ENCODE measurements at regions not wholly inside any gene's neighbourhood (a gene's known extent, or its start where the extent isn't known, plus 50 kb on each side); places are given as distances from the start of the nearest gene placed in this dataset.
"Not testable (repeated sequence)": the region's sequence is repeated elsewhere in the genome, so short reads cannot be mapped to it uniquely, and the experiment has no call there.

GRCh38 chr1:168837230-168837629 is 108.2 kb upstream of the DPT start:
- H3K27me3 ChIP-seq (ENCODE audit: insufficient read depth, low read length); H3K27ac ChIP-seq (ENCODE audit: low read depth, low read length); H3K36me3 ChIP-seq (ENCODE audit: insufficient read depth, low read length); H3K9ac ChIP-seq (ENCODE audit: low read depth, low read length); H3K4me3 ChIP-seq (ENCODE audit: low read length); H3K9me3 ChIP-seq (ENCODE audit: insufficient read depth, low read depth, low read length): not testable (repeated sequence)
- peaks cover 11% of the 10 kb centered on the region; the same call in 1 of the 2 replicates for H3K4me1 ChIP-seq (ENCODE audit: insufficient read depth, low read length)
- WGBS, result 95% methylated on average over 30 of the region's 30 CpGs

GRCh38 chr1:168842306-168842705 is 113.3 kb upstream of the DPT start:
- 98% methylated on average over 1 of the region's 1 CpG for WGBS
- no peaks in the 10 kb centered on the region for H3K9me3 ChIP-seq (ENCODE audit: insufficient read depth, low read depth, low read length)
- no peaks in the 10 kb centered on the region for H3K27me3 ChIP-seq (ENCODE audit: insufficient read depth, low read length)

GRCh38 chr1:168842916-168843315 is 113.9 kb upstream of the DPT start:
- no peak overlapping the region; the same call in 1 of the 2 replicates for H3K27ac ChIP-seq (ENCODE audit: low read depth, low read length)
- no peaks in the 10 kb centered on the region for H3K27me3 ChIP-seq (ENCODE audit: insufficient read depth, low read length)
- H3K36me3 ChIP-seq (ENCODE audit: insufficient read depth, low read length), result no peaks in the 10 kb centered on the region
- no peak overlapping the region for H3K4me3 ChIP-seq (ENCODE audit: low read length)
- H3K9me3 ChIP-seq (ENCODE audit: insufficient read depth, low read depth, low read length), result no peaks in the 10 kb centered on the region
- H3K9ac ChIP-seq (ENCODE audit: low read depth, low read length), result no peak overlapping the region
- WGBS, result 83% methylated on average over 1 of the region's 2 CpGs
- no peaks in the 10 kb centered on the region for H3K4me1 ChIP-seq (ENCODE audit: insufficient read depth, low read length)

More at GRCh38 chr1:168842306-168842705, 113.3 kb upstream of the DPT start:
- Histone ChIP-seq H3K4me3 (ENCODE audit: low read length) (no peak overlapping the region), H3K9ac (ENCODE audit: low read depth, low read length) (no peak overlapping the region), H3K4me1 (ENCODE audit: insufficient read depth, low read length) (no peaks in the 10 kb centered on the region), H3K27ac (ENCODE audit: low read depth, low read length) (no peak overlapping the region; the same call in 1 of the 2 replicates), H3K36me3 (ENCODE audit: insufficient read depth, low read length) (no peaks in the 10 kb centered on the region)

GRCh38 chr1:168843401-168843800 is 114.4 kb upstream of the DPT start:
- H3K27ac ChIP-seq (ENCODE audit: low read depth, low read length), result no peak overlapping the region
- 91% methylated on average over 3 of the region's 4 CpGs for WGBS
- no peaks in the 10 kb centered on the region for H3K9me3 ChIP-seq (ENCODE audit: insufficient read depth, low read depth, low read length)
- H3K36me3 ChIP-seq (ENCODE audit: insufficient read depth, low read length), result no peaks in the 10 kb centered on the region
- H3K27me3 ChIP-seq (ENCODE audit: insufficient read depth, low read length), result no peaks in the 10 kb centered on the region
- no peak overlapping the region for H3K4me3 ChIP-seq (ENCODE audit: low read length)
- H3K9ac ChIP-seq (ENCODE audit: low read depth, low read length), result no peak overlapping the region
- no peaks in the 10 kb centered on the region for H3K4me1 ChIP-seq (ENCODE audit: insufficient read depth, low read length)

GRCh38 chr1:168843950-168844349 is 114.9 kb upstream of the DPT start:
- H3K36me3 ChIP-seq (ENCODE audit: insufficient read depth, low read length), result no peaks in the 10 kb centered on the region
- H3K9me3 ChIP-seq (ENCODE audit: insufficient read depth, low read depth, low read length), result no peaks in the 10 kb centered on the region
- H3K27ac ChIP-seq (ENCODE audit: low read depth, low read length), result no peak overlapping the region
- 89% methylated on average over 2 of the region's 2 CpGs for WGBS
- no peaks in the 10 kb centered on the region for H3K4me1 ChIP-seq (ENCODE audit: insufficient read depth, low read length)
- no peak overlapping the region for H3K9ac ChIP-seq (ENCODE audit: low read depth, low read length)
- H3K4me3 ChIP-seq (ENCODE audit: low read length), result no peak overlapping the region
- H3K27me3 ChIP-seq (ENCODE audit: insufficient read depth, low read length), result no peaks in the 10 kb centered on the region

- H3K36me3 ChIP-seq (ENCODE audit: insufficient read depth, low read length), result no peaks in the 10 kb centered on the region
- H3K9me3 ChIP-seq (ENCODE audit: insufficient read depth, low read depth, low read length), result no peaks in the 10 kb centered on the region
- WGBS, result 89% methylated on average over 2 of the region's 2 CpGs
- no peaks in the 10 kb centered on the region for H3K27me3 ChIP-seq (ENCODE audit: insufficient read depth, low read length)
- no peak overlapping the region for H3K9ac ChIP-seq (ENCODE audit: low read depth, low read length)
- H3K27ac ChIP-seq (ENCODE audit: low read depth, low read length), result no peak overlapping the region
- no peak overlapping the region for H3K4me3 ChIP-seq (ENCODE audit: low read length)
- H3K4me1 ChIP-seq (ENCODE audit: insufficient read depth, low read length), result peaks cover 6% of the 10 kb centered on the region; the same call in 1 of the 2 replicates
These were observed 116.1 kb upstream of the DPT start for GRCh38 chr1:168845140-168845539.

- WGBS, result 89% methylated on average over 3 of the region's 3 CpGs
- peaks cover 6% of the 10 kb centered on the region; the same call in 1 of the 2 replicates for H3K4me1 ChIP-seq (ENCODE audit: insufficient read depth, low read length)
- no peaks in the 10 kb centered on the region for H3K9me3 ChIP-seq (ENCODE audit: insufficient read depth, low read depth, low read length)
These were observed 119.0 kb upstream of the DPT start for GRCh38 chr1:168848051-168848450.

GRCh38 chr1:168861421-168862004 is 132.5 kb upstream of the DPT start:
- H3K9ac ChIP-seq (ENCODE audit: low read depth, low read length), result no peak overlapping the region
- H3K27ac ChIP-seq (ENCODE audit: low read depth, low read length), result no peak overlapping the region
- H3K36me3 ChIP-seq (ENCODE audit: insufficient read depth, low read length), result no peaks in the 10 kb centered on the region
- no peak overlapping the region for H3K4me3 ChIP-seq (ENCODE audit: low read length)
- peaks cover 4% of the 10 kb centered on the region; the same call in 1 of the 2 replicates for H3K4me1 ChIP-seq (ENCODE audit: insufficient read depth, low read length)
- no peaks in the 10 kb centered on the region for H3K9me3 ChIP-seq (ENCODE audit: insufficient read depth, low read depth, low read length)
- no peaks in the 10 kb centered on the region for H3K27me3 ChIP-seq (ENCODE audit: insufficient read depth, low read length)

More at GRCh38 chr1:168848051-168848450, 119.0 kb upstream of the DPT start:
- no peaks in the 10 kb centered on the region for H3K36me3 ChIP-seq (ENCODE audit: insufficient read depth, low read length)
- no peak overlapping the region for H3K4me3 ChIP-seq (ENCODE audit: low read length)
- H3K27ac ChIP-seq (ENCODE audit: low read depth, low read length), result no peak overlapping the region
- H3K9ac ChIP-seq (ENCODE audit: low read depth, low read length), result no peak overlapping the region
- H3K27me3 ChIP-seq (ENCODE audit: insufficient read depth, low read length), result no peaks in the 10 kb centered on the region

- 89% methylated on average over 4 of the region's 5 CpGs for WGBS
- Histone ChIP-seq H3K4me1 (ENCODE audit: insufficient read depth, low read length) (peaks cover 4% of the 10 kb centered on the region; the same call in 1 of the 2 replicates), H3K4me3 (ENCODE audit: low read length) (no peak overlapping the region), H3K36me3 (ENCODE audit: insufficient read depth, low read length) (no peaks in the 10 kb centered on the region), H3K9ac (ENCODE audit: low read depth, low read length) (no peak overlapping the region), H3K9me3 (ENCODE audit: insufficient read depth, low read depth, low read length) (no peaks in the 10 kb centered on the region), H3K27ac (ENCODE audit: low read depth, low read length) (no peak overlapping the region), H3K27me3 (ENCODE audit: insufficient read depth, low read length) (no peaks in the 10 kb centered on the region)
These were observed 134.8 kb upstream of the DPT start for GRCh38 chr1:168863772-168864171.

GRCh38 chr1:168864266-168864665 is 135.3 kb upstream of the DPT start:
- Histone ChIP-seq H3K27ac (ENCODE audit: low read depth, low read length) (no peak overlapping the region), H3K4me3 (ENCODE audit: low read length) (no peak overlapping the region), H3K4me1 (ENCODE audit: insufficient read depth, low read length) (peaks cover 4% of the 10 kb centered on the region; the same call in 1 of the 2 replicates), H3K27me3 (ENCODE audit: insufficient read depth, low read length) (no peaks in the 10 kb centered on the region), H3K9me3 (ENCODE audit: insufficient read depth, low read depth, low read length) (no peaks in the 10 kb centered on the region), H3K36me3 (ENCODE audit: insufficient read depth, low read length) (no peaks in the 10 kb centered on the region), H3K9ac (ENCODE audit: low read depth, low read length) (no peak overlapping the region)

GRCh38 chr1:168865850-168866620 is 137.0 kb upstream of the DPT start:
- H3K36me3 ChIP-seq (ENCODE audit: insufficient read depth, low read length), result no peaks in the 10 kb centered on the region
- WGBS, result 93% methylated on average over 4 of the region's 4 CpGs
- no peaks in the 10 kb centered on the region for H3K27me3 ChIP-seq (ENCODE audit: insufficient read depth, low read length)
- no peaks in the 10 kb centered on the region for H3K9me3 ChIP-seq (ENCODE audit: insufficient read depth, low read depth, low read length)
- H3K9ac ChIP-seq (ENCODE audit: low read depth, low read length), result no peak overlapping the region
- H3K4me3 ChIP-seq (ENCODE audit: low read length), result no peak overlapping the region
- H3K4me1 ChIP-seq (ENCODE audit: insufficient read depth, low read length), result peaks cover 4% of the 10 kb centered on the region; the same call in 1 of the 2 replicates
- no peak overlapping the region for H3K27ac ChIP-seq (ENCODE audit: low read depth, low read length)

All from HUES64 (cell line).